ENCODE measurements at regions not wholly inside any gene's neighbourhood (a gene's known extent, or its start where the extent isn't known, plus 50 kb on each side); places are given as distances from the start of the nearest gene placed in this dataset.

- DNase-seq = no peak
Measured at GRCh38 chr1:63127376-63127775, 195.0 kb upstream of the FOXD3 start.

- no peak for DNase-seq
Measured at GRCh38 chr1:63128556-63128955, 193.8 kb upstream of the FOXD3 start.

GRCh38 chr1:63129184-63129583 lies 193.2 kb upstream of the FOXD3 start:
- DNase-seq = peak; percentile 31

GRCh38 chr1:63129855-63130254 lies 192.5 kb upstream of the FOXD3 start:
- DNase-seq = no peak

GRCh38 chr1:63134501-63135173 lies 187.7 kb upstream of the FOXD3 start:
- DNase-seq = no peak

GRCh38 chr1:63135174-63135512 lies 187.2 kb upstream of the FOXD3 start:
- DNase-seq = no peak

- DNase-seq = no peak
Measured at GRCh38 chr1:63135801-63136200, 186.6 kb upstream of the FOXD3 start.

- no peak for DNase-seq
Measured at GRCh38 chr1:63142001-63142400, 180.4 kb upstream of the FOXD3 start.

- DNase-seq = no peak
Measured at GRCh38 chr1:63143482-63143881, 178.9 kb upstream of the FOXD3 start.

GRCh38 chr1:63147783-63148182 lies 174.6 kb upstream of the FOXD3 start:
- DNase-seq = no peak

- DNase-seq = peak; percentile 86
Measured at GRCh38 chr1:63148825-63149645, 173.3 kb upstream of the FOXD3 start.

- no peak for DNase-seq
Measured at GRCh38 chr1:63152572-63152971, 169.8 kb upstream of the FOXD3 start.

GRCh38 chr1:63155437-63155836 lies 166.9 kb upstream of the FOXD3 start:
- peak; percentile 41 for DNase-seq

GRCh38 chr1:63157085-63157484 lies 165.3 kb upstream of the FOXD3 start:
- no peak for DNase-seq

- no peak for DNase-seq
Measured at GRCh38 chr1:63169057-63169456, 153.3 kb upstream of the FOXD3 start.

- no peak for DNase-seq
Measured at GRCh38 chr1:63173161-63173560, 149.2 kb upstream of the FOXD3 start.

GRCh38 chr1:63189677-63190076 lies 132.7 kb upstream of the FOXD3 start:
- DNase-seq = peak; percentile 94

GRCh38 chr1:63190171-63190570 lies 132.2 kb upstream of the FOXD3 start:
- DNase-seq = peak; percentile 30

- DNase-seq = no peak
Measured at GRCh38 chr1:63198871-63199394, 123.4 kb upstream of the FOXD3 start.

- no peak for DNase-seq
Measured at GRCh38 chr1:63199706-63200335, 122.5 kb upstream of the FOXD3 start.

GRCh38 chr1:63200676-63201075 lies 121.7 kb upstream of the FOXD3 start:
- no peak for DNase-seq

GRCh38 chr1:63203641-63204040 lies 118.7 kb upstream of the FOXD3 start:
- no peak for DNase-seq

GRCh38 chr1:63205776-63206175 lies 116.6 kb upstream of the FOXD3 start:
- DNase-seq = no peak

GRCh38 chr1:63214553-63214952 lies 107.8 kb upstream of the FOXD3 start:
- no peak for DNase-seq
